KMS-11 (cell line): ENCODE measurements at regions not wholly inside any gene's neighbourhood (a gene's known extent, or its start where the extent isn't known, plus 50 kb on each side); places are given as distances from the start of the nearest gene placed in this dataset.

Experiments
- H2AFZ ChIP-seq: fragments of 200-600 bp; sonication (generic); 2 replicates; pipeline ENCODE4 v1.6.1; 2016; ENCODE audit warnings: antibody characterized with exemption, mixed run types, low read depth
- H3K27ac ChIP-seq: fragments of 200-600 bp; sonication (generic); 2 replicates; pipeline ENCODE4 v1.6.1; 2016; ENCODE audit warnings: mild to moderate bottlenecking, mixed run types
- H3K27me3 ChIP-seq: fragments of 200-600 bp; sonication (generic); 2 replicates; pipeline ENCODE4 v1.6.1; 2017; ENCODE audit warnings: mild to moderate bottlenecking, low read depth, mixed run types, moderate library complexity; ENCODE audit not compliant: insufficient read depth
- H3K36me3 ChIP-seq: fragments of 200-600 bp; sonication (generic); 2 replicates; pipeline ENCODE4 v1.6.1; 2017; ENCODE audit warnings: mild to moderate bottlenecking, mixed run types; ENCODE audit not compliant: insufficient read depth
- H3K4me1 ChIP-seq: fragments of 200-600 bp; sonication (generic); 2 replicates; pipeline ENCODE4 v1.6.1; 2016; ENCODE audit warnings: mild to moderate bottlenecking, low read depth, mixed run types; ENCODE audit not compliant: poor library complexity, severe bottlenecking
- H3K4me2 ChIP-seq: fragments of 200-600 bp; sonication (generic); 2 replicates; pipeline ENCODE4 v1.7.0; 2016; ENCODE audit warnings: mild to moderate bottlenecking, mixed run types
- H3K4me3 ChIP-seq: fragments of 200-600 bp; sonication (generic); IDR thresholded peaks from 2 replicates; pipeline ENCODE4 v1.6.1; 2017; ENCODE audit warnings: low read depth, low read length, mixed read lengths; ENCODE audit not compliant: insufficient read depth
- H3K79me2 ChIP-seq: fragments of 200-600 bp; sonication (generic); 2 replicates; pipeline ENCODE4 v1.6.1; 2016; ENCODE audit warnings: low read depth, mixed run types; ENCODE audit not compliant: insufficient read depth
- H3K9ac ChIP-seq: fragments of 200-600 bp; sonication (generic); 2 replicates; pipeline ENCODE4 v1.6.1; 2016; ENCODE audit warnings: mild to moderate bottlenecking, mixed run types
- H4K20me1 ChIP-seq: fragments of 200-600 bp; sonication (generic); 2 replicates; pipeline ENCODE4 v1.6.1; 2016; ENCODE audit warnings: mild to moderate bottlenecking, mixed run types; ENCODE audit not compliant: insufficient read depth
- CTCF ChIP-seq: fragments of 200-600 bp; sonication (generic); conservative IDR thresholded peaks from 2 replicates; pipeline ENCODE4 v1.6.1; 2017; ENCODE audit warnings: low read depth, mild to moderate bottlenecking, antibody characterized with exemption, low read length, moderate library complexity, mixed read lengths

GRCh38 chr2:146931109-146931508, 913.7 kb upstream of the ACVR2A start:
- Histone ChIP-seq H3K36me3 (no peaks in the 10 kb centered on the region), H3K4me1 (no peaks in the 10 kb centered on the region), H3K9ac (no peak overlapping the region), H3K4me3 (no peak overlapping the region), H3K79me2 (no peaks in the 10 kb centered on the region), H3K27ac (no peak overlapping the region), H2AFZ (no peak overlapping the region), H4K20me1 (no peaks in the 10 kb centered on the region), H3K27me3 (no peaks in the 10 kb centered on the region), H3K4me2 (no peak overlapping the region)
- TF ChIP-seq CTCF = no peak

DNA sequence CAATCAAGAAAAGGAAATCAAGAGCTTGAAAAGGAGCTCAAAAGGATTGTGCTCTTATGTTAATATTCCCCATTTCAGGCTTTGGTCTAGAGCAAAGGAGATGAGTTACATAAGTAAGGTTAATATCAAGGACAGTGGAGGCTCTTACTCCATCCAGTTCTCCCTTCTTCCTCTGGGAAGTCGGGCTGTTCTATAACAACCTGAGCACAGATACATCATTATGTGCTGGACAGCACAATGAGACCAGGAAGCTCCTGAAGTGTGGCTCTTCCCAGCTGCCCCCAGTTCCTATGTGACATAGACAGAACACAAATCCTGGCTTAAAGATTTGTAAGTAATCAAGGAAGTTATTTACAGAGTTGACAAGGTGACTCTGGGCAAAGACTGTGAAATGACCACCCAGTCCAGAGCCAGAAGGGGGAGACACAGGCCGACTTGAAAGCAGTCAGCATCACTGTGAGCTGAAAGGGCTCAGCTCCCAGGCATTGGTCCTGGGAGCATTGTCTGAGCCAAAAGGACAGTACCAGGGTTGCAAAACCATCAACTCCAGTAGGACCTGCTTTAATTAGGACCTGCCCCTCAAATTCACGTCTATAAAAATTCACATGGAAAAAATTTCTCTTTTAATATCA, 917.6 kb upstream of the ACVR2A start:
- H3K27ac ChIP-seq = no peak overlapping the region
- no peak overlapping the region for H3K9ac ChIP-seq
- no peak for TF ChIP-seq CTCF
- H3K4me1 ChIP-seq = no peaks in the 10 kb centered on the region
- H3K4me3 ChIP-seq = no peak overlapping the region
- no peaks in the 10 kb centered on the region for H3K36me3 ChIP-seq
- no peak overlapping the region for H3K4me2 ChIP-seq
- no peaks in the 10 kb centered on the region for H3K27me3 ChIP-seq
- H2AFZ ChIP-seq = no peak overlapping the region
- H4K20me1 ChIP-seq = no peaks in the 10 kb centered on the region
- H3K79me2 ChIP-seq = no peaks in the 10 kb centered on the region

GRCh38 chr2:146918280-146918679, 926.5 kb upstream of the ACVR2A start:
- Histone ChIP-seq H2AFZ (no peak overlapping the region), H3K9ac (no peak overlapping the region), H3K27ac (no peak overlapping the region), H3K4me2 (no peak overlapping the region), H3K79me2 (no peaks in the 10 kb centered on the region), H3K4me1 (no peaks in the 10 kb centered on the region), H4K20me1 (no peaks in the 10 kb centered on the region), H3K27me3 (no peaks in the 10 kb centered on the region), H3K4me3 (no peak overlapping the region), H3K36me3 (no peaks in the 10 kb centered on the region)
- no peak for TF ChIP-seq CTCF

DNA sequence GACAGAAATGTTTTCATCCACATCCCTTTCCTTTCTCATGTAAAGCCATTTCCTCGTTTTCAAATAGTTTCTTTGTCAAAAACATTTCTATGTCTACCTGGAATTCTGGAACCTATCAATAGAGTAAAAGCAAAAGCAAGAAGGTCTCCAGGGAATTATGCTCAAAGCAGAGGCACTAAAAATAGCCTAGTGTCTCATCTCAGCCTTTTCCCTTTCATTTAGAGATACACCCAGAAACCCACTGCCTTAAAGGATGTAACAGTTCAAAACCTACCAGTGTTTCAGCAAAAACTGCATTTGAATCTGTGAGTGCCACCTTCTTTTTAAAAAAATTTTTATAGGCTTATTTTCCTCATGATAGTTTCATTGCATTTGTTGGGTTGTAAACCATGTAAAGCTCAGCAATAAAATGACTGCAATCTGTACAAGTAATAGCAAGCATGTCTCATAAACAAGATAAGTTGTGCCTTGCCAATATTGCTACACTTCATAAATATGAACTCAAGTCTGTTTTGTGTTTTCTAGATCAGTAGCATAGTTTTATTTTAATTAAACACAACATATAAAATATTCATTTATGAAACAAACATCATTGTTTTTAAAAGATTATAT, 927.3 kb upstream of the ACVR2A start:
- TF ChIP-seq CTCF = no peak
- H3K36me3 ChIP-seq = no peaks in the 10 kb centered on the region
- no peaks in the 10 kb centered on the region for H3K4me1 ChIP-seq
- no peaks in the 10 kb centered on the region for H3K27me3 ChIP-seq
- H3K79me2 ChIP-seq = no peaks in the 10 kb centered on the region
- no peak overlapping the region for H3K9ac ChIP-seq
- H3K4me2 ChIP-seq = no peak overlapping the region
- no peak overlapping the region for H2AFZ ChIP-seq
- no peak overlapping the region for H3K4me3 ChIP-seq
- H3K27ac ChIP-seq = no peak overlapping the region
- H4K20me1 ChIP-seq = no peaks in the 10 kb centered on the region
